ENCODE measurements at regions not wholly inside any gene's neighbourhood (a gene's known extent, or its start where the extent isn't known, plus 50 kb on each side); places are given as distances from the start of the nearest gene placed in this dataset.
"Not testable (repeated sequence)": the region's sequence is repeated elsewhere in the genome, so short reads cannot be mapped to it uniquely, and the experiment has no call there.

GRCh38 chr1:143826162-143826561 lies 145.6 kb downstream of the FAM72C start:
- CTCF ChIA-PET; H3K27ac Mint-ChIP-seq; H3K4me3 Mint-ChIP-seq; H3K4me1 Mint-ChIP-seq; POLR2A ChIA-PET; DNase-seq; H3K9me3 Mint-ChIP-seq; H3K27me3 Mint-ChIP-seq; H3K36me3 Mint-ChIP-seq (ENCODE audit: low read depth): not testable (repeated sequence)

- H3K4me1 Mint-ChIP-seq; H3K9me3 Mint-ChIP-seq; CTCF ChIA-PET; H3K36me3 Mint-ChIP-seq (ENCODE audit: low read depth); H3K27ac Mint-ChIP-seq; POLR2A ChIA-PET; H3K27me3 Mint-ChIP-seq; DNase-seq; H3K4me3 Mint-ChIP-seq: not testable (repeated sequence)
These were observed 147.5 kb downstream of the FAM72C start for GRCh38 chr1:143824266-143824665.

- H3K4me1 Mint-ChIP-seq; H3K27ac Mint-ChIP-seq; POLR2A ChIA-PET; H3K4me3 Mint-ChIP-seq; DNase-seq; H3K9me3 Mint-ChIP-seq; H3K27me3 Mint-ChIP-seq; H3K36me3 Mint-ChIP-seq (ENCODE audit: low read depth); CTCF ChIA-PET: not testable (repeated sequence)
These were observed 151.7 kb downstream of the FAM72C start for GRCh38 chr1:143820058-143820457.

- H3K27ac Mint-ChIP-seq; DNase-seq; H3K4me1 Mint-ChIP-seq; POLR2A ChIA-PET; H3K4me3 Mint-ChIP-seq; H3K9me3 Mint-ChIP-seq; CTCF ChIA-PET; H3K36me3 Mint-ChIP-seq (ENCODE audit: low read depth); H3K27me3 Mint-ChIP-seq: not testable (repeated sequence)
These were observed 155.4 kb downstream of the FAM72C start for GRCh38 chr1:143816369-143816768.

- H3K27me3 Mint-ChIP-seq; H3K9me3 Mint-ChIP-seq; DNase-seq; CTCF ChIA-PET; POLR2A ChIA-PET; H3K36me3 Mint-ChIP-seq (ENCODE audit: low read depth); H3K4me1 Mint-ChIP-seq; H3K4me3 Mint-ChIP-seq; H3K27ac Mint-ChIP-seq: not testable (repeated sequence)
These were observed 166.4 kb downstream of the FAM72C start for GRCh38 chr1:143805374-143805773.

GRCh38 chr1:143804707-143805356 lies 167.0 kb downstream of the FAM72C start:
- CTCF ChIA-PET; DNase-seq; H3K9me3 Mint-ChIP-seq; H3K4me1 Mint-ChIP-seq; H3K36me3 Mint-ChIP-seq (ENCODE audit: low read depth); POLR2A ChIA-PET; H3K27me3 Mint-ChIP-seq; H3K27ac Mint-ChIP-seq: not testable (repeated sequence)
- peak overlapping the region; percentile 24 for H3K4me3 Mint-ChIP-seq

GRCh38 chr1:143803927-143804411 lies 167.8 kb downstream of the FAM72C start:
- peak; percentile 59 for DNase-seq
- CTCF ChIA-PET; H3K4me1 Mint-ChIP-seq; H3K36me3 Mint-ChIP-seq (ENCODE audit: low read depth); H3K9me3 Mint-ChIP-seq; POLR2A ChIA-PET; H3K27me3 Mint-ChIP-seq: not testable (repeated sequence)
- Mint-ChIP-seq H3K4me3 (peak overlapping the region; percentile 70), H3K27ac (peak overlapping the region; percentile 59)

- CTCF ChIA-PET; DNase-seq; H3K27ac Mint-ChIP-seq; H3K4me1 Mint-ChIP-seq; H3K4me3 Mint-ChIP-seq; H3K36me3 Mint-ChIP-seq (ENCODE audit: low read depth); H3K27me3 Mint-ChIP-seq; H3K9me3 Mint-ChIP-seq; POLR2A ChIA-PET: not testable (repeated sequence)
These were observed 168.7 kb downstream of the FAM72C start for GRCh38 chr1:143803095-143803494.

- POLR2A ChIA-PET; H3K9me3 Mint-ChIP-seq; H3K27ac Mint-ChIP-seq; DNase-seq; CTCF ChIA-PET; H3K4me3 Mint-ChIP-seq; H3K36me3 Mint-ChIP-seq (ENCODE audit: low read depth); H3K4me1 Mint-ChIP-seq; H3K27me3 Mint-ChIP-seq: not testable (repeated sequence)
These were observed 172.1 kb downstream of the FAM72C start for GRCh38 chr1:143799568-143800187.

GRCh38 chr1:143796369-143796768 lies 175.4 kb downstream of the FAM72C start:
- H3K4me3 Mint-ChIP-seq; POLR2A ChIA-PET; H3K27ac Mint-ChIP-seq; H3K36me3 Mint-ChIP-seq (ENCODE audit: low read depth); DNase-seq; H3K27me3 Mint-ChIP-seq; H3K9me3 Mint-ChIP-seq; CTCF ChIA-PET; H3K4me1 Mint-ChIP-seq: not testable (repeated sequence)

GRCh38 chr1:143792047-143792937 lies 179.5 kb downstream of the FAM72C start:
- H3K27me3 Mint-ChIP-seq; CTCF ChIA-PET; H3K4me1 Mint-ChIP-seq; H3K27ac Mint-ChIP-seq; H3K4me3 Mint-ChIP-seq; H3K9me3 Mint-ChIP-seq; POLR2A ChIA-PET; DNase-seq; H3K36me3 Mint-ChIP-seq (ENCODE audit: low read depth): not testable (repeated sequence)

GRCh38 chr1:143786381-143786780 lies 185.4 kb downstream of the FAM72C start:
- POLR2A ChIA-PET; H3K4me3 Mint-ChIP-seq; H3K36me3 Mint-ChIP-seq (ENCODE audit: low read depth); H3K27me3 Mint-ChIP-seq; DNase-seq; CTCF ChIA-PET; H3K4me1 Mint-ChIP-seq; H3K9me3 Mint-ChIP-seq; H3K27ac Mint-ChIP-seq: not testable (repeated sequence)

- DNase-seq; H3K4me3 Mint-ChIP-seq; H3K36me3 Mint-ChIP-seq (ENCODE audit: low read depth); H3K4me1 Mint-ChIP-seq; H3K27me3 Mint-ChIP-seq; H3K27ac Mint-ChIP-seq; H3K9me3 Mint-ChIP-seq; CTCF ChIA-PET; POLR2A ChIA-PET: not testable (repeated sequence)
These were observed 185.9 kb downstream of the FAM72C start for GRCh38 chr1:143785883-143786282.
